Smooth muscle cell (in vitro differentiated cells): ENCODE measurements at regions not wholly inside any gene's neighbourhood (a gene's known extent, or its start where the extent isn't known, plus 50 kb on each side); places are given as distances from the start of the nearest gene placed in this dataset.

Experiments
- DNase-seq: peaks from one replicate; lab custom pipeline; 2025; ENCODE audit not compliant: unreplicated experiment; lab: John Stamatoyannopoulos, UW
- H2AFZ ChIP-seq: fragments of 200-600 bp; sonication (generic); 2 replicates; pipeline ENCODE4 v1.6.0; 2016; ENCODE audit warnings: antibody characterized with exemption, low read depth, mild to moderate bottlenecking
- H3F3A ChIP-seq: fragments of 200-600 bp; sonication (generic); 2 replicates; pipeline ENCODE4 v1.6.0; 2017; ENCODE audit warnings: antibody characterized with exemption, low read depth
- H3K27ac ChIP-seq: fragments of 200-600 bp; sonication (generic); 2 replicates; pipeline ENCODE4 v1.5.1; 2016; ENCODE audit warnings: low read depth, mild to moderate bottlenecking
- H3K27me3 ChIP-seq: fragments of 200-600 bp; sonication (generic); 2 replicates; pipeline ENCODE4 v1.6.1; 2016; ENCODE audit warnings: low read depth, mild to moderate bottlenecking
- H3K36me3 ChIP-seq: fragments of 200-600 bp; sonication (generic); 2 replicates; pipeline ENCODE4 v1.5.1; 2016; ENCODE audit warnings: low read depth
- H3K4me1 ChIP-seq: fragments of 200-600 bp; sonication (generic); 2 replicates; pipeline ENCODE4 v1.5.1; 2016; ENCODE audit warnings: low read depth
- H3K4me2 ChIP-seq: fragments of 200-600 bp; sonication (generic); 2 replicates; pipeline ENCODE4 v1.6.0; 2016; ENCODE audit warnings: mild to moderate bottlenecking
- H3K4me3 ChIP-seq: fragments of 200-600 bp; sonication (generic); 2 replicates; pipeline ENCODE4 v1.5.1; 2016; ENCODE audit warnings: mild to moderate bottlenecking
- H3K79me2 ChIP-seq: fragments of 200-600 bp; sonication (generic); 2 replicates; pipeline ENCODE4 v1.6.0; 2016; ENCODE audit warnings: low read depth, mild to moderate bottlenecking
- H3K9ac ChIP-seq: fragments of 200-600 bp; sonication (generic); 2 replicates; pipeline ENCODE4 v1.6.0; 2016; ENCODE audit warnings: low read depth
- H3K9me3 ChIP-seq: fragments of 200-600 bp; sonication (generic); replicated peaks from 2 replicates; pipeline ENCODE4 v1.5.1; 2016; ENCODE audit warnings: low read depth
- H4K20me1 ChIP-seq: fragments of 200-600 bp; sonication (generic); 2 replicates; pipeline ENCODE4 v1.6.0; 2016; ENCODE audit warnings: low read depth
- WGBS: methylation state at CpG from one replicate; pipeline ENCODE4 v1.1.7; 2016; ENCODE audit warnings: low lambda C conversion rate; 5-methylcytosine and 5-hydroxymethylcytosine counted together
- TF ChIP-seq, protein P1 (sequence below): fragments of 200-600 bp; sonication (generic); IDR thresholded peaks from 2 replicates; pipeline ENCODE4 v1.5.1; 2017; ENCODE audit warnings: borderline replicate concordance, mild to moderate bottlenecking, antibody characterized with exemption; ENCODE audit not compliant: insufficient read depth, poor library complexity, severe bottlenecking

DNA sequence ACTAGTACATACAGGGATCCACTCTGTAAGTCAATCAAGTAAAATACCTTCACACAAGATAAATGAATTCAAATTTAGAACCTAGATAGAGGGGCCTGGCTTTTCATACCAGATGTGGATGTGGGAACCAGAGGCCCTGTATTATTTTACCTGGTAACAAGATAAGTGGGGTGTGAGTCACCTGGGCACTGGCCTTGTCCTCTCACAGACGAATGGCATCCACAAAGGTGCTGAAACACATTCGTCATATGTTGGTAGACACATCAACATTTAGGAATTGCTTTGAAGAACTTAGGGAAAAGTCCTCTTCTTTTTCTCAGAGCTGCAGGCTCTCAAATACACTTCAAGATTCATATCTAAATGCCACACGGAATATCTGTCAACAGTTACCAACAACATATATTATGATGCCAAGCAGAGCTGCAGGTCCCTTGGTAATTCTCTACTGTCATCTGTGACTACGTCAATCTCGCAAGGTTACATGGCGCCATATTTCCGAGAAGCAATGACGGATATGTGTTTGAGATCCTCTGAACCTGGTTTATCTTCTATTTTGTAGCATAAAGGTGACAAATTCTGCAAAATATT is 618.6 kb downstream of the EPM2A start:
- no peaks in the 10 kb centered on the region for H4K20me1 ChIP-seq
- WGBS = 71% methylated on average over 8 of the region's 8 CpGs
- no peak overlapping the region for H3K4me2 ChIP-seq
- H3K27ac ChIP-seq = peak overlapping the region; percentile 91
- peaks cover 8% of the 10 kb centered on the region for H3F3A ChIP-seq
- H3K4me1 ChIP-seq = no peaks in the 10 kb centered on the region
- TF ChIP-seq, protein P1, sequence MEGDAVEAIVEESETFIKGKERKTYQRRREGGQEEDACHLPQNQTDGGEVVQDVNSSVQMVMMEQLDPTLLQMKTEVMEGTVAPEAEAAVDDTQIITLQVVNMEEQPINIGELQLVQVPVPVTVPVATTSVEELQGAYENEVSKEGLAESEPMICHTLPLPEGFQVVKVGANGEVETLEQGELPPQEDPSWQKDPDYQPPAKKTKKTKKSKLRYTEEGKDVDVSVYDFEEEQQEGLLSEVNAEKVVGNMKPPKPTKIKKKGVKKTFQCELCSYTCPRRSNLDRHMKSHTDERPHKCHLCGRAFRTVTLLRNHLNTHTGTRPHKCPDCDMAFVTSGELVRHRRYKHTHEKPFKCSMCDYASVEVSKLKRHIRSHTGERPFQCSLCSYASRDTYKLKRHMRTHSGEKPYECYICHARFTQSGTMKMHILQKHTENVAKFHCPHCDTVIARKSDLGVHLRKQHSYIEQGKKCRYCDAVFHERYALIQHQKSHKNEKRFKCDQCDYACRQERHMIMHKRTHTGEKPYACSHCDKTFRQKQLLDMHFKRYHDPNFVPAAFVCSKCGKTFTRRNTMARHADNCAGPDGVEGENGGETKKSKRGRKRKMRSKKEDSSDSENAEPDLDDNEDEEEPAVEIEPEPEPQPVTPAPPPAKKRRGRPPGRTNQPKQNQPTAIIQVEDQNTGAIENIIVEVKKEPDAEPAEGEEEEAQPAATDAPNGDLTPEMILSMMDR = no peak
- H3K36me3 ChIP-seq = no peaks in the 10 kb centered on the region
- H3K9me3 ChIP-seq = no peaks in the 10 kb centered on the region
- H3K79me2 ChIP-seq = no peaks in the 10 kb centered on the region
- H2AFZ ChIP-seq = no peak overlapping the region
- H3K9ac ChIP-seq = peak overlapping the region; percentile 61
- H3K27me3 ChIP-seq = no peaks in the 10 kb centered on the region
- no peak for DNase-seq
- H3K4me3 ChIP-seq = no peak overlapping the region

DNA sequence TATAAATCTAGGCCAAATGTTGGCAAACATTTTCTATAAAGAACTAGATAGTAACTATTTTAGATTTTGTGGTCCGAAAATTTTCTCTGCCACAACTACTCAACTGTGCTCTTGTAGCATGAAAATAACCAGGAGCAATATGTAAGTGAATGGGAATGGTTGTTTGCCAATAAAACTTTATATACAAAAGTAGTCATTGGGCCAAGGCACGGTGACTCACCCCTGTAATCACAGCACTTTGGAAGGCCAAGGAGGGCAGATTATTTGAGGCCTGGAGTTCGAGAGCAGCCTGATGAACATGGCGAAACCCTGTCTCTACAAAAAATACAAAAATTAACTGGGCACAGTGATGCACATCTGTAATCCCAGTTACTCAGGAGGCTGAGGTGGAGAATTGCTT is 617.1 kb downstream of the EPM2A start:
- Histone ChIP-seq H3K4me1 (no peaks in the 10 kb centered on the region), H4K20me1 (no peaks in the 10 kb centered on the region), H3K4me2 (no peak overlapping the region), H3K9ac (no peak overlapping the region), H3K36me3 (no peaks in the 10 kb centered on the region), H3F3A (peaks cover 7% of the 10 kb centered on the region), H3K4me3 (no peak overlapping the region), H3K79me2 (no peaks in the 10 kb centered on the region), H3K9me3 (no peaks in the 10 kb centered on the region), H2AFZ (no peak overlapping the region), H3K27me3 (no peaks in the 10 kb centered on the region), H3K27ac (no peak overlapping the region)
- TF ChIP-seq, protein P1 = no peak
- 84% methylated on average over 4 of the region's 4 CpGs for WGBS
- DNase-seq = no peak

DNA sequence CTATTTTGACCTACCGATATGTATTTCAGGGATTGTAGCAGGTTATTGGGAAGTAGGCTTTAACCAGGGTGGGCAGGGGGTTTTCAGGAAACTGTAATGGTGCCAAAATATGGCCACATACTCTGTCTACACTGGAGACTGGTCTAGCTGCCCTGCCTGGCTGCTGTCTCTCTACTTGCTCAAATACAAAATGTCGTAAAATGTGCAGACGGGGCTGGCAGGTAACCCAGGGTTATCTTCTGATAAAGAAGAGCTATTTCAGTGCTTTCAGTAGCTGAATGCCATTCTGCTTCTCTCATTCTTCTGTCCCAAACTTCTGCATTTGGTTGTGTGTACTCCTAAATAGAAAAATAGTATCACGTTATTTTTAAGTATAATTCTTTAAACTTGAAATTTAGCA is 616.2 kb downstream of the EPM2A start:
- Histone ChIP-seq H3K9ac (no peak overlapping the region), H3K27ac (no peak overlapping the region), H3K36me3 (no peaks in the 10 kb centered on the region), H3K9me3 (no peaks in the 10 kb centered on the region), H3K4me2 (no peak overlapping the region), H3K4me1 (no peaks in the 10 kb centered on the region), H3F3A (no peaks in the 10 kb centered on the region), H4K20me1 (no peaks in the 10 kb centered on the region), H3K4me3 (no peak overlapping the region), H3K27me3 (no peaks in the 10 kb centered on the region), H2AFZ (no peak overlapping the region), H3K79me2 (no peaks in the 10 kb centered on the region)
- WGBS = 79% methylated on average over 4 of the region's 4 CpGs
- DNase-seq = no peak
- TF ChIP-seq, protein P1 = no peak

DNA sequence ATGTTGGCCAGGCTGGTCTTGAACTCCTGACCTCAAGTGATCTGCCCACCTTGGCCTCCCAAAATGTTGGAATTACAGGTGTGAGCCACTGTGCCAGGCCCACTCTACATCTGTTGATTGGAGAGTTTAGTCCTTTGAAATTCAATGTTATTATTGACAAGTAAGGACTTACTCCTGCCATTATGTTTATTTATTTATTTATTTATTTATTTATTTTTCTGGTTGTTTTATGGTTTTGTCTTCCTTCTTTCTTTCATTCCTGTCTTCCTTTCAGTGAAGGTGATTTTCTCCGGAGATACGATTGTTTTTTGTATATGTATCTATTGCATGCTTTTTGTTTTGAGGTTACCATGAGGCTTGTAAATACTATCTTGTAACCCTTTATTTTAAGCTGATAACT is 602.6 kb downstream of the EPM2A start:
- 94% methylated on average over 2 of the region's 2 CpGs for WGBS

More for the DNA sequence above, 602.6 kb downstream of the EPM2A start:
- Histone ChIP-seq H3K27me3 (no peaks in the 10 kb centered on the region), H3K4me1 (no peaks in the 10 kb centered on the region), H4K20me1 (no peaks in the 10 kb centered on the region), H2AFZ (no peak overlapping the region), H3K36me3 (no peaks in the 10 kb centered on the region), H3K27ac (no peak overlapping the region), H3K4me2 (no peak overlapping the region), H3F3A (no peaks in the 10 kb centered on the region), H3K9ac (no peak overlapping the region), H3K4me3 (no peak overlapping the region), H3K9me3 (no peaks in the 10 kb centered on the region), H3K79me2 (no peaks in the 10 kb centered on the region)
- TF ChIP-seq, protein P1 = no peak
- no peak for DNase-seq
